ENCODE measurements at regions not wholly inside any gene's neighbourhood (a gene's known extent, or its start where the extent isn't known, plus 50 kb on each side); places are given as distances from the start of the nearest gene placed in this dataset.
"Not testable (repeated sequence)": the region's sequence is repeated elsewhere in the genome, so short reads cannot be mapped to it uniquely, and the experiment has no call there.

DNA sequence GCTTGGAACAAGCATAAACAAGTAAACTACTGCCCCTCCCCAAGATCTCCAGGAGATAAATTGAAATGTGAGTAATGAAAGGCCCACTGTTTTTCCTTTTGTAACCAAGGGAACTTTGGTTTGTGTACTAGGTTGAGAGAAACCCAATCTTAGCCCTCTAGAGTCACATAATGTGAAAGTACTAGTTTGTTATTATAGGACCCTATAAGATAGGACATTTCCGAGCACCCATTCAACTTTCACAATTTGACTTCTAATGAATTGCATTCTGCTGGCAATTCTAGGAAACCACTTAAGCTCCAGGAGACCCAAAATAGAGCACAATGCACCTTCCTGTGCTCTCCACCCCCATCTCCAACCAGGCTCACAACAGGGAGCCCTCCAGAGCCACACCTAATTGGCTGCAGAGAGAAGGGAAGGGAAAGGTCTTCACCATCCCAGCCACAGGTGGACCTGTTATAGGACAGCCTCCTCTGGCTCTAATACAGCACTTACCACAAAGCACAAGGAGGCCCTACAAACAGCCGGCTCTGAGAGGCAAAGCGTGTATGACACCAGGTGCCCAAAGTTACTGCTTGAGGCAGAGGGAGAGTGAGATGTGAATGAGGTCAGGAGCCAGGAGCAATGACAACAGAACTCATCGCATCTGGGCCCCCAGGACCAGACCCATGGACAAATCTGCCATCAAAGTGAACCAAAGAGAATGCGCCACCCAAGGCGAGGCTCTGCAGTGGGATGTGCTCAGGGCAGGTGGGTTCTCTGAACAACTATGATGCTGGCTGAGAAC, 163.3 kb upstream of the NTF3 start:
- DNase-seq = no peak

DNA sequence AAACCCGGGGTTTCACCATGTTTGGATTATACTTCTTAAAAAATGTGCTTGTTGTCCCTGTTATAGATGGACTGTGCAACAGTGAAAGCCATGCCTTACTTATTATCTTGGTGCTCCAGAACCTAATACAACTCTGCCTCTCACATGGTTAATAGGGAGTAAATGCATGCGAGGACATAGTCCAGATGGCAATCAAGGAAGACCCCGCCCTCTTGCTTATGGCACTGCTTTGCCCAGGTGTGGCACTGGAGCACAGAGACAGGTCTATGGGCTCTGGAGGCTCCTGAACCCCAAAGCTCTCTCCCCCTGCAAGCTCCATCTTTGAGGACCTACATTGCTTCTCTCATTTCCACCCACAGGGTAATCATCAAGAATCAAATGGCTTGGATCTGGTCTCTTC, 162.1 kb upstream of the NTF3 start:
- DNase-seq = no peak

DNA sequence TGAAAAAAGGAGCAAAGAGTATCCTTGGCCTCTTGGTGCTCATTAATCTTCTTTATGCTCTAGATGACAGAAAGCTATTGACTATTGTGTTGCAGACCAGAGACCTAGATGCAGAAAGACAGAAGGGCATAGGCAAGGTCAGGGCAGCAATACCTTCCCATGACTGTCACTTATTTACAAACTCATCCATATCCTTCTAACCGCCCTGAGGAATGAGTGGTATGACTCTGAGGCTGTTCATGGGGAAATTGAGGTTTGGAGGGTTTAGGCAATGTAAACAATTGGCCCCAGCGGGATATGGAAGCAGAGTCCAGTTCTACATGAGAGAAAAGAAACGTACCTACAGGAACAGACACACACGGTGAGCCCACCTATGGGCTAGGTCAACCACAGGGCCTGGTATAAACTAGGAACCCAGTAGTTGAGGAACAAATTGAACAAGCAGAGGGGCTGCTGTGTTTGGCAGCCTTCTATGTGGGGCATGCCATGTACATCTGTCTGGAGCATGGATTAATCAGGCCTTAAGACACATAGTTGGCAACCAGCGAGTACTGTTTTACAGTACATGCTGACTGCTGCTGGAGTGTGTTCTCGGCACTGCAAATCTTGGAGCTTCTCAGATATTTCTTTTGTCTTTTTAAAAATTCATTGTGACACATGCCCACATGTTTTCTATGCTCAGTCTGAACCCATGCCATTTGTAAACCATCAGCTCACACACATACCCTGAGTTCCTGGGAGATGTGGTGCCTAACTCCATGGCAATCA, 159.7 kb upstream of the NTF3 start:
- no peak for DNase-seq

DNA sequence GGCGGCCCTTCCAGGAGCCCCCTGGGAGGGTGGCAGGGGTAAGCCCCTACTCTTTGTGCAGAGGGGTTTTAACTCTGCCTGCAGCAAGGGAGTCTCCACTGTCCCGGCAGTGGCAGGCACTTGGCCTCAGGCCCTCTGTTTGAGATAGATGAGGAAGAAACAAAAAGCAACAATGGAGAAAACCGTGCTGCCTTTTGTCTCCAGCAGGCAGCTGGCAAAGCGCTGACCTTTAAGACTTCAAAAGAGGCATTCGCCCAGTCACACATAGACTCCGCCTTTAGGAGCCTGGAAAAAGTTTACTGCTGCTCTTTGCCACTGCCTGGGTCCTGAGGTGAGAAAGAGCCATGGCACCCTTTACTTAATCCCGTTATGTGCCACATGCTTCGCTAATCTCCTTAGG, 158.2 kb upstream of the NTF3 start:
- DNase-seq = no peak

DNA sequence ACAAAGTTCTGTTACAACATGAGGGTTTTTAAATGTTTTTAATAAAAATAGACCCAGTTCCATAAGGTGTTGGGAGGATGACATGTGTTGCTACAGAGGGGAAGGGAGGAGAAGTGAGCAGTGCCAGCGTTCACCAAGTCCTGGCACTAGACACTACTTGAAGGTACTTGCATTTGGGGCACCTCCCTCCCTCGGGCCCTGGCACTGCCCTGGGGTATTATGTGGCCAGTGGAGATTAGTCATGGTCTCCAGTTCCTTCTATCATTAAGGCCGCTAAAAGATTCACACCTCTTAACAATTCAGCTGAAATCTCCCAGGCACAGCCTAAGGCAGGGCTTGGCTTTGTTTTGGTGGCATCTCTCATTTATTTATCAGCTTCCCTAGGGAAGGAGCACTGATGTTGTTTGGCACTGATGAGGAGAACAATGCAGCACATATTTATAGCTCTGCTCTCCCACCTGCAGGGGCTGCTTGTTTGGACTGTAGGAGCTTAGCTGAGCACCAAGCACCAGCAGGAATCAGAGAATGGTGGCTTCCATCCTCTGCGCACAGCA, 155.5 kb upstream of the NTF3 start:
- peak; percentile 54 for DNase-seq

DNA sequence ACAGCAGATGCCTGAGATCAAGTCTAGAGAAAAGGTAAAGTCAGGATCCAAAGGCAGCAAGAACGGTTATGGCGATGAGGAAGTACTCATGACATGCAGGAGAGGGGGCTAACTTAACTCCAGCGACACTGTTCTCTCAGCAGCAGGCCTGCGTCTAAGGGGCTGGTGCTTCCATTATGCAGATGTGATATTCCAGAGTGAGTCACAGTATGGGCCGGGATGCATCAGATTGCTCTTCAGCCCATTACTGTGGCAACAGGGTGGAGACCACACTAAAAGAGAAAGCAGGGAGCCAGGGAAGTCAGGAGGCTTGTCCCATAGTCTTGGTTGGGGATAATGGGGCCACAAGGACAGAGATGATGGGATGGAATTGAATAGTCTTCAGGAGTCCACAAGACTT, 151.8 kb upstream of the NTF3 start:
- DNase-seq = no peak

DNA sequence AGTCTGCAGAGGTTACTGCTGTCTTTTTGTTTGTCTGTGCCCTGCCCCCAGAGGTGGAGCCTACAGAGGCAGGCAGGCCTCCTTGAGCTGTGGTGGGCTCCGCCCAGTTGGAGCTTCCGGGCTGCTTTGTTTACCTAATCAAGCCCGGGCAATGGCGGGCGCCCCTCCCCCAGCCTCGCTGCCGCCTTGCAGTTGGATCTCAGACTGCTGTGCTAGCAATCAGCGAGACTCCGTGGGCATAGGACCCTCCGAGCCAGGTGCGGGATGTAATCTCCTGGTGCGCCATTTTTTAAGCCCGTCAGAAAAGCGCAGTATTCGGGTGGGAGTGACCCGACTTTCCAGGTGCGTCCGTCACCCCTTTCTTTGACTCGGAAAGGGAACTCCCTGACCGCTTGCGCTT, 141.5 kb upstream of the NTF3 start:
- DNase-seq = not testable (repeated sequence)

DNA sequence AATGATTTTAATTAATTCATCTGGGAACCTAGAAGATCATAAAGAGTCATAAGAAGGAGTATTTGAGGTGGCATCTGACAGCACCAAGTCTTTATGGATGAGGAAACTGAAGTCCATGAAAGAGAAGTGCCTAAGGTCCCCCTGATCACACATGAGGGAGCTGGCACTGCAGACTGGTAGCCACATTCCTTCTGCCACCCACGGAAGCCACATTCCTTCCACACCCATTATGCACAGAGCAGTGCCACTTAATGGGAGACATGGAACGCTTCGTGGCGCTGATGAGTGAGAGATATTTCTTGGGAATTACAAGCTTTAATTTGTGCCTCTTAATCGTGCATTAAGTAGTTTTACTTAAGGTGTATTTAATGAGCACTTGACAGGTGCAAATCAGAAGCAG, 139.3 kb upstream of the NTF3 start:
- no peak for DNase-seq

DNA sequence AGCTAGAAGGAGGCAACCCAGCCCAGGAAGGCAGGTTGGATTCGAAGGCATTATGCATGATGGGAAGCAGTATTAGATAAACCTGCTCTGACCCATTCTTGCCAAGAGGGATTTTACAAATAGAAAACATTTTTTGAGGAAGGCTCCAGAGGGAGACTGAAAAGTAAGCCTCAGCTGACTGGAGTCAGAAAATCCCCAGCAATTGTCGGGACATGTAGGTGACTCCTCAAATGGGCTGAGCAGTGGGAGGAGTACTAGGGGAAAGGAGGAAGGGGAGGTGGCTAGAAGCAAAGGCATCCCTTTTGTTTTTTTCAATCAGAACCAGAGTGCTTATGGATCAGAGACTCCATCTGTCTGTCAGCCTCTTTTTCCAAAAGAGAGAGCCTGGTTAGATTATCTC, 138.1 kb upstream of the NTF3 start:
- no peak for DNase-seq

DNA sequence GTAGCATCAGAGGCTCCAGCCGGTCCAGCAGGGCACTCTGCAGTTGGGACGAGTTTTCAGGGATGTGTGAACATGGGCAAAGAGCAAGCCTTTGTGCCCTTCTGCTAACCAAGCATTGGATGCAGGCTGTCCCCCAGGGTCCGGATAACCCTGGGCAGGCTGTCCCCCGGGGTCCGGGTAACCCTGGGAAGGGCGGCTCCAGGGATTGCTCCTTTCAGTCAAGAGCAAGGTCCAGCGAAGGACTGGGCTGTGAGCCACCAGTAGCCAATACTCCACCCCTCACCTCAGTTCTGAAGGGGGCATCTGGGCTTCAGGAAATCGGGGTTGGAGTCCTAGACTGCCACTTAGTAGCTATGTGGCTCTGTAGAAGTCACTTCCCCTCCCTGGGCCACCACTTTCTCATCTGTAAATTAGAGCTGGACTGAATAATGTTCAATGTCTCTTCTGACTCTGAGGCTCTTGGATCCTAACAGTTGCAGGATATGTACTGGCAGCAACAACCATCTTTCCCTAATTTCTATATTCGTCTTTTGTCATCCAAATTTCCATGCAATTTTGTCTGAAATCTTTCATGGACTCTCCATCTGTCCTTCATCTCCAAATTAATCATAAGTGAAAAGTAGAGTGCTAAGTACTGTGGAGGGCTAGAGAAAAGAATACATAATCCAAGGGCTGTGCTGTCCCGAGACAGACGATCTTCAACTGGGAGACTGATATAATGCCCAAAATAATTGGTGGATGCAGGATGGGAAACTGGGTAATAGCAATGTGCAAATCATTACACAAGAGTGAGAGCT, 137.4 kb upstream of the NTF3 start:
- no peak for DNase-seq

DNA sequence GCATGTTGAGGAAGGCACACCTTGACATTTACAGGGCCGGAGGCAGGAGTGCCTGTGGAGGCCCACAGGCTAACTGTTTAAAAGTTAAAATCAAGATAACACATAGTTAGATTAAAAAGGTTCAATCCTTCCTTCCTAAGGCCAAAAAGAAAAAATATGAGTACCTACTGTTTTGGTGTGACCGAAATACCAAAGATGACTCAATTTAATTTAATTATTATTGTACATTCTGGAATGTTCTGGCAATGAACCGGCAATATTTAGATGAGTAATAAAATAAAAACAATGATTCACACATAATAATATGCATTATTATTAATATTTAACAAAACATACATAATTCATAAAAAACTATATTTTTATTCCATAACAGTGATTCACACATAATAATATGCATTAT, 136.8 kb upstream of the NTF3 start:
- DNase-seq = no peak

DNA sequence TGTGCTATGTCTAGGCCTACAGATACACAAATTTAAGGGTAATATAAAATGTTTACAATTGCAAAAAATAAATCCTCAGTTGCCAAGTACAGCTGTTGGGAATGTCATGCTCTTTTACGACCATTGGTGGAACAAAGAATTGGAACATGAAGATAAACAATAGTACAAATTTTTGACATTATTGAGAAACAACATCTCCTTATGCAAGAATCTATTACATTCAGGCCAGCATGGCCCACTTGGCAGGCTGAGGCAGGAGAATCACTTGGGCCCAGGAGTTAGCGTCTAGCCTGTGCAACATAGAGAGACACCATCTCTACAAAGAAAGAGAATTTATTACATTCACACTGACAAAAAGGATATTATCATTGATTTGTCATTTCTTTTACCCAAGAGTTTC, 135.9 kb upstream of the NTF3 start:
- no peak for DNase-seq

DNA sequence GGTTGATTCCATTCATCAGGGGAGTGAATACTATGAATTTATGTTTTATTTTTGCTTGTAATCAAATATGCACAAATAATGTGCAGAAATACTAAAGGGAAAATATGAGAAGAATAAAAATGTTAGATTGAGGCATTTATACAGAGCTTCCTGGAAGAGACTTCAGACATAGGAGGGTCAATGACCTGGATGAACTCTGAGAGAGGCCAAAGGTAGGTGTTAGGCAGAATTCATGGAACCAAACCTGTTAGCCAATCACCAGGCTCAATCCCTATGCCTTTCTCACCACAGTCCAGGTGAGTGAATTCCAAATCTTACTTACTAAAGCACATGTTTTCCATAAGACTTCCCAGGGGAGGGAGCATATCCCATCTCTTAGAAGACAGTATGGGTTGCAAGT, 130.4 kb upstream of the NTF3 start:
- no peak for DNase-seq

DNA sequence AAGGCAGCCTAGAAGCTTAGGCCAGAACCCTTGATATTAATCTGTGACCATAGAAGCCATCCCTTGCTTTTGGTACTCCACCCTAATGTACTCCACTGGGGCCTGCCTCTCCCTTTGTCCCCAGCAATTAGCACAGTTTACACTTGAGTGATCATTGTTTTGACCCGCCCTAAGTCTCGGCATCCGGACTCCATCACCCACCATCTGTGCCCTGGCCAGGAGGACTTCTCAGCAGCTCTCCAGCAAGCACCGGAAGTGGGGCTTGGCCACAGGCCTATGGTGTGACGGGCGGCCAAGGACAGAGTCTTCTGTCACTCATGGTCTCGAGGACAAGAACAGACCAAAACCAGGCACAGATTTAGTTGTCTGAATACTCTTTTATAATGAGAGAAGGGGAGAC, 126.5 kb upstream of the NTF3 start:
- DNase-seq = peak; percentile 43

DNA sequence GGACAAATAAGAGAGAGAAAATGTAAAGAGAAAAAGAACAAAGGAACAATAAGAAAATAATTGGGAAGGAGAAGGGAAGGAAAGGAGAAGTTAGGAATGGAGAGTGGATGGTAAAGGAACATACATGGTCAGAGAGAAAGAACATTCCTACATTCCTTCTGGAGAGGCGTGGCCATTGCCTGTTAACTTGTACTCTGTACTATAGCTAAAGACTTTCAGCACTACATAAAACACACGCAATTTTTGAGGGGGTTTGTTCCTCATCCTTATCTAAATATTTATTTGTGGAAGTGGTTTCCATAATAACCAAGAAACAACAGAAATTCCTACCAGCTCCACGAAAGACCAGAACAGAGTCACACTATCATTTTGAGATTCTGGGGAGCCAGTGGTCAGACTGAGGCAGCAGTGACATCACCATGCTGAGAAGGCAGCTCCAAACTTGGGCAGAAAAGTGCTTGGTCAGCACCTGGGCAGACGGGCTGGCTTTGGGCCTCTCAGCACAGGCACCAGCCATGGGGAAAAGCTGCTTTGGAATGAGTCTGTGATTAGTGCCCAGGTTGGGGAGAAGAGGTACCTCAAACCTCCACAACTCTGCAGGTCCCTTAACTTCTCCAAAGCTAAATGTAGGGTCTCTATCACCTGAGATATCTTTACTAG, 125.9 kb upstream of the NTF3 start:
- no peak for DNase-seq

DNA sequence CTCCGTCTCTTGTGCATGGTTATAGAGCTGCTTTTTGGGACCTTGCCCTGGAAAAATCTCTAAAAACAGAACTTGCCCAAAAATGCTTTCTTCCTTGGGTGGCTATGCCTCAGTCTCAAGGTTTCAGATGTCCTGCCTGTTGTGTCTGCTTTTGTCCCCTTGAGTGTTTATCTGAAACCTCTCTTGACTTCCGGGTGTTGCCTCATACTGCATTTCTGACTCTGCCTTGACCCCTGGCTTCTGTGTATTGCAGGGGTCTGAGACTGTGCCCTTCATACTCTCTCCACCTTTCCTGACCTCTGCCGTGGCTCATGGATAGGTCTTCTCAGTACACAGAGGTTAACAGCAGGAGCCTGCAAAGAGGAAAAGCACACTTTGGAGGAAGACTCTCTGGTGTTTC, 124.8 kb upstream of the NTF3 start:
- no peak for DNase-seq

DNA sequence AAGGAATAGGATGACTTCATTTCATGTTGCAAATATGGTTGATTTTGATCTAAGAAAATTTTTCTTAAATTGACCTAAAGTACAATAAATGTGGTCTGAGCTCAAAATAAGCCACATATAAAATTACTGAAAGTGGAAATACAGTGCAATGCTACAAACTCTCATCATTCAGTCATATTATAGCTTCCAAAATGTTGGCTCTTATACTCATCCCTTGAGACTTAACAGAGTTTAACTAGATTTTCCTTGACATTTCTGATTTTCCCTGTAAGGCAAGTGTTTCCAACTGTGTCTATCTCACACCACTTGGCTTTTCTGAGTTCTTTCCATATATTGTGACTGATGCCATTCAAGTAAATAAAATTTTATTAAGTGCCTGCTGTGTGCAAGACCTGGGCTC, 123.7 kb upstream of the NTF3 start:
- no peak for DNase-seq

DNA sequence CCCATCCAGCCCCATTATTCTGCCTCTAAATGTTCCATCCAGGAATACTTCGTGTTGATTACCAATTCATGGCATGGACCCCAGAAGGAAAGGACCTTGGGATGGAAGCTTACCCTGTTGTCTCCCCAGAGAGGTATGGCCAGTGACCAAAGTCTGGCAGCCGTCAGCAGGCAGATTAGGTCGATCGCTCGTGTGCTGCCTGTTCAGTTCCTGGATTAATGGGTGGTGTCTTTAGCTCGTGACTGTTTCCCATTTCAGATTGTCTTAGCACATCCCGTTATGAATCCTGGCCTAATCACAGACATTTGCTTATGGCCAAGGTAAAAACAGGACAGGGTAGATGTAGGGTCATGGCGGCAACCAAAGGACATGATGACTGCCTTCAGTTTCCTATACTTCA, 122.9 kb upstream of the NTF3 start:
- no peak for DNase-seq

DNA sequence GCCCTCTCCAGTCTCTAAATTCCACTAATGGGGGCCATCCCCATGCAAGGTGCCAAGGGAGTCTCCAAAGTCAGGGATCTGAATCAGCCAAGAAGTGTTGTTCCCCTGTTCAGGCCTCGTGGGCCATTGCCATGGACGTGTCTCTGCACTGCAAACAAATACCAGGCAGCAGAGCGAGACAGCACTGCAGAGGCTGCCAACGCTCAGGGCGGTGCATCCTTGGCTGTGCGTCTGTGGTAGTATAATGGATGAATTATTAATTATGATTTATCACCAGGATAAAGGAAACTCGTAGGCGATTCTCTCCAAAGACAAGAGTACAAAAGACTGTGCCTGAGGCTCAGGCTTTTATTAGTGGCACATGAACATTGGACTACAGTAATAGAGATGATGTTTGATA, 122.3 kb upstream of the NTF3 start:
- DNase-seq = peak; percentile 6

DNA sequence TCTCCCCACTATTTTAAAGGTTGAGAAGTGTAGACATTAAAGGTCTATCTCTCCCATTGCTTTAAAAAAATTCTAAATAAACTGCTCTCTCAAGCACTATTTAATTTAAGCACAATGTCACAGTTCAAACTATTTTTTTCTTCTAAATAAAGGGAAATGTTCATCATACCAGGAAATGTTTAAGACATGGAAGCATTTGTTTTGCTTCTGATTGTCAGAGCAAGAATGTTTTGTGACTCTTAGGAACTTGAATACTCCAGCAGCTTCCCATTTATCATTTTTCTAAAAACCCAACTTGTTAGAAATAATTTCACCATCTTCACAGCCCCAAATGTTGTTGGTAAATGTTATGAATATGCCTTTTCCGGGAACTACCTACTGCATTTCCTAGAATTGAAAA, 121.8 kb upstream of the NTF3 start:
- DNase-seq = no peak

DNA sequence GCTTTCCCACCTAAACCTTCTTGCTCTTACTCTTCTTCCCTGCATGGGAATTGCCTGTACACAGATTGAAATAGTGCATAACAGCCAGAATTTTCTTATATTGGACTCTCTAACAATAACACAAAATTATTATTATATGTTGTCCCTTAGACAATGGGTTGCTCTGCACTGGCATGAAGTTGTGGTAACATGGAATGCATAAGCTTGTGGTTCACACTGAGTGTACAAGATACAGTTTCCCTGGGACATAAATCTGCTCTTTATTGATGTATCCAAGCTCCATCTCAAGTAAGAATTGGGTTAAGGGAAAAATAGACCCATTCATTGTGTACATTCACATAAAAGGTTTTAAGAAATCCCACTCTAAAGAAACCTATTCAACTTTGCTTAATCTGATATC, 114.4 kb upstream of the NTF3 start:
- no peak for DNase-seq

DNA sequence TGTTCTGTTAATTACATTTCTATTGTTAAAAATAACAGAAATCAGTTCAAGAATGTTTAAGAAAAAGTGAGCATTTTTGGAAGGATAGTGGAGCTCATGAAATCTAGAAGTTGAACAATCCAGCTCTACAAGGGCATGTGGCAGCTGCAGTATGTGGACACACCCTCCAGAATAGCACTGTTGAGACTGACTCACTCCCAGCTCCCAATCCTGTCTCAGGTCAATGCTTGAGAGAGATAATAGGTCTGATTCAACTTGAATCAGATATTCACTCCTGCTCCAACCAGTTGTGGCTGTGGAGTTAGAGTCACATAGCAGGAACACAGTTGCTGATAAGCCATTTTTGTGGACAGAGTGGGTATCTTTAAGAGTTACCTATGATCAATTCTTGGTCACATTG, 113.0 kb upstream of the NTF3 start:
- no peak for DNase-seq
